Kidney (tissue), 13 donors: ENCODE measurements at regions not wholly inside any gene's neighbourhood (a gene's known extent, or its start where the extent isn't known, plus 50 kb on each side); places are given as distances from the start of the nearest gene placed in this dataset.

Source experiments
- DNase-seq, 5 donors: peaks; one replicate each; pipeline ENCODE4 v3.0.0-alpha.2; 2013 to 2020
- FAIRE-seq: peaks from 2 replicates; lab custom pipeline; 2012; peaks lifted over from hg19 to GRCh38; lab: Jason Lieb, UNC
- H3K27ac ChIP-seq, 2 donors: one replicate each; pipeline ENCODE4 v1.7.0; 2013; ENCODE audit warnings: low read depth in 2 of 2, low read length in 2 of 2, inconsistent platforms in 1 of 2
- H3K27me3 ChIP-seq: one replicate; pipeline ENCODE4 v1.7.1; 2013; ENCODE audit warnings: low read length, inconsistent platforms; ENCODE audit not compliant: control insufficient read depth, insufficient read depth
- H3K36me3 ChIP-seq, 3 donors: one replicate each; pipeline versions ENCODE4 v1.7.0 to v1.7.1; 2013; ENCODE audit warnings: low read length in 3 of 3, control low read depth in 1 of 3, inconsistent platforms in 1 of 3; ENCODE audit not compliant: insufficient read depth in 3 of 3, control insufficient read depth in 2 of 3
- H3K4me1 ChIP-seq, 3 donors: one replicate each; pipeline versions ENCODE4 v1.7.0 to v1.7.1; 2013; ENCODE audit warnings: low read length in 3 of 3, inconsistent platforms in 1 of 3, low read depth in 1 of 3; ENCODE audit not compliant: control insufficient read depth in 2 of 3, insufficient read depth in 2 of 3
- H3K4me3 ChIP-seq, 3 donors: one replicate each; pipeline versions ENCODE4 v1.7.0 to v1.8.1; 2013; ENCODE audit warnings: low read length in 3 of 3, control low read depth in 1 of 3, inconsistent platforms in 1 of 3
- H3K9ac ChIP-seq, 3 donors: one replicate each; pipeline versions ENCODE4 v1.7.0 to v1.7.1; 2013; ENCODE audit warnings: low read length in 3 of 3, control low read depth in 1 of 3, inconsistent platforms in 1 of 3
- H3K9me3 ChIP-seq, 3 donors: one replicate each; pipeline versions ENCODE4 v1.7.0 to v1.7.1; 2013; ENCODE audit warnings: low read length in 3 of 3, control low read depth in 1 of 3, inconsistent platforms in 1 of 3; ENCODE audit not compliant: control insufficient read depth in 2 of 3, insufficient read depth in 1 of 3
- intact Hi-C: fragments of 100-400 bp; cut with DNase I; formaldehyde crosslinking; loops from one replicate; pipeline ENCODE4 v1.11.1; 2022
- TF ChIP-seq, protein P1 (sequence below): IDR thresholded peaks from 3 replicates; pipeline ENCODE4 v1.5.1; 2012; ENCODE audit warnings: mild to moderate bottlenecking, moderate library complexity, borderline replicate concordance; ENCODE audit not compliant: insufficient read depth; ENCODE audit errors: extremely low read depth
- donor health status: control.
- donor health status: control.
- donor health status: control.
- donor health status: control.
- donor health status: control.
- donor health status: DM: yes; HTN: yes; CAD: no.
- donor health status: Normal renal cell carcinoma (clear cell type).

DNA sequence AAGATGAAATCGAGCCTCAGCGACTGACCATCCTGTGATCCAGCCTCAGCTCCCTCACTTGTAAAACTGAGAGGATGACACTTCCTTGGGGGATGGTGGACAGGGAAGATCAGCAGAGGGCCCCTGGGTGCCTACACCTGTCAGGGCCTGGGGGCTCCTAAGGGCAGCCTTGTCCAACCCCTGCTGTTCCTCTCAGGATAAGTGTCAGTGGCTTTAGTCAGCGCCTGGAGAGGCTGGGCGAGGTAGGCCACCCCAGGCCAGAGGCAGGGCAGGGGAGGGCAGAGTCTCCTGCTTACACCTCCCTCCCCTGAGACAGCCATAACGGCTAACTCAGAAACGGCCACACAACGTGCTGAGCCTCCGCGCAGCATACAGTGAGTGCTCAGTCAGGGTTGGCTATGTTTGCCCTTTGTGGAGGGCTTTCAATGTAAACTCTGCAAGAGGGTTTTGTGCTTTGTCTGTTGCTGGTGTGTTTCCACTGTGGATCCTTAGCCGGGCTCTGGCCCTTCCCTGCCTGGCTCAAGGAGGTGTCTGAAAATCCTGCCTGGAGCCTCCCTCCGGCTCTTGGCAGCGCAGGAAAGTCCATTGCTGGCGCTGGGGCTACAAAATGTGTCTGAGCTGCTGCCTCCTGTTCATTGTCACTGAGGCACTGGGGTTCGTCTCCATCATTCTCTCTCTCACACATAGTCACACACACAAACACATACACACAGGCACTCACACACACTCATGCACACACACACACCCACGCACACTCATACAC lies 588.4 kb downstream of the PTPRU start:
- Histone ChIP-seq H3K9me3 (no peaks in the 10 kb centered on the region), H3K27me3 (no peaks in the 10 kb centered on the region), H3K4me1 (no peaks in the 10 kb centered on the region), H3K36me3 (no peaks in the 10 kb centered on the region), H3K9ac (no peak overlapping the region), H3K4me3 (no peak overlapping the region), H3K27ac (no peak overlapping the region)
- intact Hi-C loops, result no loop called here
- FAIRE-seq (no peak), DNase-seq (no peak)
- TF ChIP-seq, protein P1, sequence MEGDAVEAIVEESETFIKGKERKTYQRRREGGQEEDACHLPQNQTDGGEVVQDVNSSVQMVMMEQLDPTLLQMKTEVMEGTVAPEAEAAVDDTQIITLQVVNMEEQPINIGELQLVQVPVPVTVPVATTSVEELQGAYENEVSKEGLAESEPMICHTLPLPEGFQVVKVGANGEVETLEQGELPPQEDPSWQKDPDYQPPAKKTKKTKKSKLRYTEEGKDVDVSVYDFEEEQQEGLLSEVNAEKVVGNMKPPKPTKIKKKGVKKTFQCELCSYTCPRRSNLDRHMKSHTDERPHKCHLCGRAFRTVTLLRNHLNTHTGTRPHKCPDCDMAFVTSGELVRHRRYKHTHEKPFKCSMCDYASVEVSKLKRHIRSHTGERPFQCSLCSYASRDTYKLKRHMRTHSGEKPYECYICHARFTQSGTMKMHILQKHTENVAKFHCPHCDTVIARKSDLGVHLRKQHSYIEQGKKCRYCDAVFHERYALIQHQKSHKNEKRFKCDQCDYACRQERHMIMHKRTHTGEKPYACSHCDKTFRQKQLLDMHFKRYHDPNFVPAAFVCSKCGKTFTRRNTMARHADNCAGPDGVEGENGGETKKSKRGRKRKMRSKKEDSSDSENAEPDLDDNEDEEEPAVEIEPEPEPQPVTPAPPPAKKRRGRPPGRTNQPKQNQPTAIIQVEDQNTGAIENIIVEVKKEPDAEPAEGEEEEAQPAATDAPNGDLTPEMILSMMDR, result no peak

DNA sequence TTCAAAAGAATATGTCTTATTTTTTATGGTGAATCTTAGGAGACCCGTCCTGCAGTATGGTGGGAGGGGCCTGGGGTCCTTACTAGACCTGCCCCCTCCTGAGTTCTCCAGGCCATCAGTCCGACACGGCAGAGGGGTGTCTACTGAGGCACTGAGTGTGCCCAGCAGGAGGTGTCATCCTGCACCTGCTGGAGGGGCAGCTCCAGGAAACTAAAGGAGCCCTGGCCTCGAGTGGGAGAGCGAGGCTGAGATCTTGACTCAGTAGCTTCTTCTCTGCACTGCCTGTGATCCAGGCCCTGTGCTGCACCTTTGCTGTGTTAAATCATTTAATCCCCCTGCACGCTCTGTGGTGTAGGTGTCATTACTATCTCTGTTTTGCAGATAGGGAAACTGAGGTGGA lies 587.7 kb downstream of the PTPRU start:
- DNase-seq (no peak), FAIRE-seq (no peak)

DNA sequence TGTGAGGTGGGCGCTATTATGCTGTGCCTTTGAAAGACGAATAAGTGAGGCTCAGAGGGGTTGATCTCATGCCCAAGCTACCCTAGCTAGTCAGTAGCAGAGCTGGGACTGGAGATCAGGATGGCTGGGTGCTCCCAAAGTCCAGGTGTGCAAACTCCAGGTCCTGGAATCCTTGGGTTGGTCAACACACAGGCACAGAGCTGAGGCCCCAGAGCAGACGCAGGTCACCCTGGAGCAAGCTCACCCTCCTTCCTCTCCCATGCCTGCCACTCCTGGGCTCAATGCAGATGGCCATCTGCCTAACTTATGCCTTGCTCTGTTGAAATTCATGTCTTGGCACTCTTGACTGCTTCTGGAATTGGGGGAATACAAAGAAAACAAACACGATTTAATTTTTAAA lies 587.2 kb downstream of the PTPRU start:
- TF ChIP-seq, protein P1, result no peak
- intact Hi-C loops, result no loop called here
- H3K36me3 ChIP-seq, result no peaks in the 10 kb centered on the region
- H3K9ac ChIP-seq, result no peak overlapping the region
- H3K9me3 ChIP-seq, result no peaks in the 10 kb centered on the region
- no peaks in the 10 kb centered on the region for H3K27me3 ChIP-seq
- H3K4me3 ChIP-seq, result no peak overlapping the region
- DNase-seq (no peak), FAIRE-seq (no peak)
- H3K4me1 ChIP-seq, result no peaks in the 10 kb centered on the region
- no peak overlapping the region for H3K27ac ChIP-seq

More for the DNA sequence above, 587.7 kb downstream of the PTPRU start:
- intact Hi-C loops, result no loop called here
- Histone ChIP-seq H3K4me3 (no peak overlapping the region), H3K36me3 (no peaks in the 10 kb centered on the region), H3K27me3 (no peaks in the 10 kb centered on the region), H3K4me1 (no peaks in the 10 kb centered on the region), H3K27ac (no peak overlapping the region), H3K9me3 (no peaks in the 10 kb centered on the region), H3K9ac (no peak overlapping the region)
- TF ChIP-seq, protein P1, result no peak
